GM03348 (cell line): ENCODE measurements at regions not wholly inside any gene's neighbourhood (a gene's known extent, or its start where the extent isn't known, plus 50 kb on each side); places are given as distances from the start of the nearest gene placed in this dataset.

Experiments used
- DNase-seq: peaks from one replicate; pipeline ENCODE4 v3.0.0; 2012; ENCODE audit warnings: low spot score

GRCh38 chr2:239865059-239865639 lies 160.0 kb downstream of the NDUFA10 start:
- DNase-seq, result no peak

GRCh38 chr2:239864247-239865058 lies 160.7 kb downstream of the NDUFA10 start:
- no peak for DNase-seq

- DNase-seq, result no peak
These were observed 162.5 kb downstream of the NDUFA10 start for GRCh38 chr2:239862613-239863012.

- DNase-seq, result no peak
These were observed 167.0 kb downstream of the NDUFA10 start for GRCh38 chr2:239858179-239858578.

GRCh38 chr2:239857591-239857990 lies 167.6 kb downstream of the NDUFA10 start:
- no peak for DNase-seq

- no peak for DNase-seq
These were observed 168.4 kb downstream of the NDUFA10 start for GRCh38 chr2:239856620-239857285.

GRCh38 chr2:239855863-239856587 lies 169.1 kb downstream of the NDUFA10 start:
- DNase-seq, result no peak

- no peak for DNase-seq
These were observed 170.5 kb downstream of the NDUFA10 start for GRCh38 chr2:239854596-239854995.

- no peak for DNase-seq
These were observed 171.3 kb downstream of the NDUFA10 start for GRCh38 chr2:239853706-239854327.

GRCh38 chr2:239853121-239853520 lies 172.0 kb downstream of the NDUFA10 start:
- DNase-seq, result no peak

- no peak for DNase-seq
These were observed 172.9 kb downstream of the NDUFA10 start for GRCh38 chr2:239852272-239852671.

GRCh38 chr2:239846789-239847676 lies 178.1 kb downstream of the NDUFA10 start:
- no peak for DNase-seq

- no peak for DNase-seq
These were observed 179.2 kb downstream of the NDUFA10 start for GRCh38 chr2:239845968-239846367.

- DNase-seq, result no peak
These were observed 185.8 kb downstream of the NDUFA10 start for GRCh38 chr2:239839306-239839705.

GRCh38 chr2:239836021-239836765 lies 188.9 kb downstream of the NDUFA10 start:
- no peak for DNase-seq

GRCh38 chr2:239835056-239835455 lies 190.1 kb downstream of the NDUFA10 start:
- DNase-seq, result no peak

GRCh38 chr2:239834143-239834542 lies 191.0 kb downstream of the NDUFA10 start:
- no peak for DNase-seq

- no peak for DNase-seq
These were observed 191.7 kb downstream of the NDUFA10 start for GRCh38 chr2:239833269-239834109.
